MM.1S (cell line): ENCODE measurements at regions not wholly inside any gene's neighbourhood (a gene's known extent, or its start where the extent isn't known, plus 50 kb on each side); places are given as distances from the start of the nearest gene placed in this dataset.

ENCODE experiments used
- DNase-seq: peaks from one replicate; pipeline ENCODE4 v3.0.0-alpha.2; 2015
- H2AFZ ChIP-seq: fragments of 300-600 bp; sonication (generic); 2 replicates; pipeline ENCODE4 v1.6.0; 2016; ENCODE audit warnings: antibody characterized with exemption, low read length
- H3F3A ChIP-seq: fragments of 300-600 bp; sonication (generic); 2 replicates; pipeline ENCODE4 v1.6.1; 2016; ENCODE audit warnings: mild to moderate bottlenecking, antibody characterized with exemption, low read length, moderate library complexity, mixed read lengths; ENCODE audit not compliant: insufficient read depth
- H3K27ac ChIP-seq: fragments of 300-600 bp; sonication (generic); 2 replicates; pipeline ENCODE4 v1.5.1; 2016; ENCODE audit warnings: mild to moderate bottlenecking, low read length
- H3K27me3 ChIP-seq: fragments of 300-600 bp; sonication (generic); replicated peaks from 2 replicates; pipeline ENCODE4 v1.6.0; 2016; ENCODE audit warnings: low read length; ENCODE audit not compliant: insufficient read depth
- H3K36me3 ChIP-seq: fragments of 300-600 bp; sonication (generic); replicated peaks from 2 replicates; pipeline ENCODE4 v1.6.1; 2016; ENCODE audit warnings: mild to moderate bottlenecking, low read length, mixed read lengths; ENCODE audit not compliant: insufficient read depth
- H3K4me1 ChIP-seq: fragments of 300-600 bp; sonication (generic); 2 replicates; pipeline ENCODE4 v1.6.1; 2016; ENCODE audit warnings: low read length, mixed read lengths
- H3K4me2 ChIP-seq: fragments of 300-600 bp; sonication (generic); 2 replicates; pipeline ENCODE4 v1.6.0; 2016; ENCODE audit warnings: low read depth, low read length
- H3K4me3 ChIP-seq: fragments of 300-600 bp; sonication (generic); 2 replicates; pipeline ENCODE4 v1.5.1; 2016; ENCODE audit warnings: low read length, mixed read lengths
- H3K79me2 ChIP-seq: fragments of 300-600 bp; sonication (generic); 2 replicates; pipeline ENCODE4 v1.6.1; 2016; ENCODE audit warnings: mixed run types, low read length, mixed read lengths
- H3K9ac ChIP-seq: fragments of 300-600 bp; sonication (generic); 2 replicates; pipeline ENCODE4 v1.6.1; 2016; ENCODE audit warnings: low read length, mixed read lengths
- H3K9me2 ChIP-seq: fragments of 300-600 bp; sonication (generic); replicated peaks from 2 replicates; pipeline ENCODE4 v1.6.1; 2016; ENCODE audit warnings: mild to moderate bottlenecking, low read length, mixed read lengths; ENCODE audit not compliant: insufficient read depth
- H3K9me3 ChIP-seq: fragments of 300-600 bp; sonication (generic); replicated peaks from 2 replicates; pipeline ENCODE4 v1.6.1; 2016; ENCODE audit warnings: mild to moderate bottlenecking, low read length, mixed read lengths; ENCODE audit not compliant: insufficient read depth
- H4K20me1 ChIP-seq: fragments of 300-600 bp; sonication (generic); 2 replicates; pipeline ENCODE4 v1.6.1; 2016; ENCODE audit warnings: mild to moderate bottlenecking, low read length, moderate library complexity, mixed read lengths; ENCODE audit not compliant: insufficient read depth
- CTCF ChIP-seq: fragments of 300-600 bp; sonication (generic); IDR thresholded peaks from 2 replicates; pipeline ENCODE4 v1.5.1; 2016; ENCODE audit warnings: antibody characterized with exemption, low read length, mixed read lengths
- EZH2 ChIP-seq: fragments of 300-600 bp; sonication (generic); optimal IDR thresholded peaks from 2 replicates; pipeline ENCODE3; 2017; ENCODE audit warnings: low read depth, mild to moderate bottlenecking, antibody characterized with exemption, low read length, mixed read lengths
- EZH2phosphoT487 ChIP-seq: fragments of 300-600 bp; sonication (generic); IDR thresholded peaks from 2 replicates; pipeline ENCODE4 v1.6.1; 2018; ENCODE audit warnings: antibody characterized with exemption, low read length

GRCh38 chr9:99307851-99308250, 85.8 kb downstream of the SEC61B start:
- no peaks in the 10 kb centered on the region for H3K79me2 ChIP-seq
- H3K9ac ChIP-seq: no peak overlapping the region
- H3K9me3 ChIP-seq: no peaks in the 10 kb centered on the region
- H3K27me3 ChIP-seq: no peaks in the 10 kb centered on the region
- H4K20me1 ChIP-seq: no peaks in the 10 kb centered on the region
- no peak overlapping the region for H2AFZ ChIP-seq
- no peak overlapping the region for H3K4me2 ChIP-seq
- no peaks in the 10 kb centered on the region for H3K36me3 ChIP-seq
- DNase-seq: no peak
- H3K9me2 ChIP-seq: no peaks in the 10 kb centered on the region
- H3F3A ChIP-seq: no peaks in the 10 kb centered on the region
- no peaks in the 10 kb centered on the region for H3K4me1 ChIP-seq
- no peak overlapping the region for H3K4me3 ChIP-seq
- TF ChIP-seq CTCF (no peak), EZH2 (no peak), EZH2phosphoT487 (no peak)
- H3K27ac ChIP-seq: no peak overlapping the region

GRCh38 chr9:99309141-99309939, 87.3 kb downstream of the SEC61B start:
- Histone ChIP-seq H3K9ac (no peak overlapping the region), H3K36me3 (no peaks in the 10 kb centered on the region), H3K27me3 (no peaks in the 10 kb centered on the region), H3K9me3 (no peaks in the 10 kb centered on the region), H3K4me1 (no peaks in the 10 kb centered on the region), H3F3A (no peaks in the 10 kb centered on the region), H3K4me3 (no peak overlapping the region), H3K4me2 (no peak overlapping the region), H2AFZ (no peak overlapping the region), H3K9me2 (no peaks in the 10 kb centered on the region), H3K79me2 (no peaks in the 10 kb centered on the region), H3K27ac (no peak overlapping the region), H4K20me1 (no peaks in the 10 kb centered on the region)
- TF ChIP-seq EZH2phosphoT487 (no peak), EZH2 (no peak), CTCF (no peak)
- no peak for DNase-seq

GRCh38 chr9:99312736-99313135, 90.7 kb downstream of the SEC61B start:
- TF ChIP-seq EZH2phosphoT487 (no peak), CTCF (no peak), EZH2 (no peak)
- no peaks in the 10 kb centered on the region for H3K9me2 ChIP-seq
- H3K27ac ChIP-seq: no peak overlapping the region
- no peak overlapping the region for H3K4me2 ChIP-seq
- no peak for DNase-seq
- H3K4me1 ChIP-seq: no peaks in the 10 kb centered on the region
- no peaks in the 10 kb centered on the region for H3K27me3 ChIP-seq
- no peaks in the 10 kb centered on the region for H4K20me1 ChIP-seq
- no peak overlapping the region for H2AFZ ChIP-seq
- no peak overlapping the region for H3K9ac ChIP-seq
- no peaks in the 10 kb centered on the region for H3F3A ChIP-seq
- H3K79me2 ChIP-seq: no peaks in the 10 kb centered on the region
- H3K9me3 ChIP-seq: no peaks in the 10 kb centered on the region
- H3K36me3 ChIP-seq: no peaks in the 10 kb centered on the region
- H3K4me3 ChIP-seq: no peak overlapping the region
